ENCODE measurements at regions not wholly inside any gene's neighbourhood (a gene's known extent, or its start where the extent isn't known, plus 50 kb on each side); places are given as distances from the start of the nearest gene placed in this dataset.

DNA sequence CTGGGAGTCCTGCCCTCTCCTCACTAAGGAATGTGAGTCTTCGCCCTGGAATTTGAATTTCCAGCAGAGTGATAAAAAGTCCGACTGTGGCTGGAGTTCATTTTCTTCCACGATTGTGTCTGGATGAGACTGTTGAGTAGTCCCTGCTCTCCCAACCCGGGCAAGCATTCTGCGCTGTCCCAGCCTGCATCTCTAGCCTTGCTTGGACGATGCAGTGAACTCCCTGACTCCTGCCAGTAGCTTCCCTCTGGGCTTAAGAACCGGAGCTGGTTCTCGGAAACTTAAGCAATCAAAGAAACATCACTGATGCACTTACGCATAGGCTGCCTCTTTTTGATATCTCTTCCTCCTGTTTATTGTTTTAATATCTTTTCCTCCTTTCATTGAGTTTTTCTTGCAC lies 116.0 kb upstream of the FZD8 start:
- H3K23ac ChIP-seq (ENCODE audit: low read depth, low read length) = no peak overlapping the region
- no TSS peak for BruUV-seq (replicated peaks)
- H2BK120ac ChIP-seq (ENCODE audit: low read depth, low read length) = no peak overlapping the region
- POLR2A ChIA-PET (ENCODE audit: unreplicated experiment) = no interaction called here
- no peak overlapping the region for H2AK9ac ChIP-seq (replicated peaks; ENCODE audit: low read depth, low read length, poor library complexity)
- H2BK15ac ChIP-seq (ENCODE audit: low read depth, low read length) = no peak overlapping the region
- no peak overlapping the region for H3K4ac ChIP-seq (ENCODE audit: low read depth, low read length)
- 81% methylated on average over 4 of the region's 9 CpGs; no CpG with 5 or more reads in 1 of the 2 experiments for WGBS, 2 experiments (ENCODE audit: extremely low coverage in 2 of 2, insufficient read length in 1 of 2)
- H4K8ac ChIP-seq (ENCODE audit: low read depth in 2 of 2, low read length in 2 of 2) = no peak overlapping the region
- no peaks in the 10 kb centered on the region for H3K79me1 ChIP-seq (ENCODE audit: low read depth in 1 of 2, low read length in 2 of 2)
- TF ChIP-seq RAD21 (IDR thresholded peaks at IDR 0.05; ENCODE audit: low read length) (no peak), CEBPB (IDR thresholded peaks at IDR 0.05; ENCODE audit: low read depth, low read length) (no peak), MXI1 (IDR thresholded peaks at IDR 0.05; ENCODE audit: borderline replicate concordance, low read depth, low read length) (no peak), CHD1 (IDR thresholded peaks at IDR 0.05; ENCODE audit: low read depth, low read length) (no peak)
- no peak overlapping the region for H4K5ac ChIP-seq (ENCODE audit: low read depth, low read length)
- H3K9me1 ChIP-seq (ENCODE audit: insufficient read depth, low read length) = no peaks in the 10 kb centered on the region
- dilution Hi-C loops (cut with HindIII; ENCODE audit: low sequenced_read_pairs, unreplicated experiment) (no loop called here), intact Hi-C loops (cut with micrococcal nuclease) (no loop called here), in situ Hi-C loops (cut with MboI; ENCODE audit: low sequenced_read_pairs) (no loop called here)
- no peak overlapping the region for H4K91ac ChIP-seq (ENCODE audit: insufficient read depth, low read depth, low read length)
- H3K9ac ChIP-seq (ENCODE audit: low read depth, low read length) = no peak overlapping the region
- ATAC-seq (ENCODE audit: low read depth) (no peak), DNase-seq (no peak)
- H3K18ac ChIP-seq (ENCODE audit: low read depth, low read length) = no peak overlapping the region
- H2AK5ac ChIP-seq (ENCODE audit: low read depth, low read length) = no peak overlapping the region
- H3K56ac ChIP-seq (ENCODE audit: extremely low read depth, insufficient read depth, low read length) = no peak overlapping the region
- H2AFZ ChIP-seq (replicated peaks; ENCODE audit: low read length, poor library complexity) = no peak overlapping the region
- H4K20me1 ChIP-seq (ENCODE audit: insufficient read depth, low read length) = no peaks in the 10 kb centered on the region
- peaks cover 8% of the 10 kb centered on the region for H3K27me3 ChIP-seq (ENCODE audit: control insufficient read depth, insufficient read depth, low read length)
- H3K4me1 ChIP-seq (ENCODE audit: control insufficient read depth, insufficient read depth, low read length) = no peaks in the 10 kb centered on the region
- H2BK20ac ChIP-seq (ENCODE audit: low read depth, low read length) = no peak overlapping the region
- no peak overlapping the region for H2BK5ac ChIP-seq (ENCODE audit: low read depth, low read length, poor library complexity, severe bottlenecking)
- H3K14ac ChIP-seq (replicated peaks; ENCODE audit: low read depth, low read length) = no peak overlapping the region
- H3K36me3 ChIP-seq (ENCODE audit: control insufficient read depth, insufficient read depth, low read length) = no peaks in the 10 kb centered on the region
- no peak overlapping the region for H3K27ac ChIP-seq (ENCODE audit: insufficient read depth, low read length)
- no peak overlapping the region for H3K4me2 ChIP-seq (ENCODE audit: low read depth, low read length)
- H3K9me3 ChIP-seq (ENCODE audit: control insufficient read depth, insufficient read depth, low read length) = no peaks in the 10 kb centered on the region
- H3K4me3 ChIP-seq (ENCODE audit: insufficient read depth, low read depth, low read length) = no peak overlapping the region
- CTCF ChIA-PET = no interaction called here

All from IMR-90 (cell line).